GM21526 (cell line): ENCODE measurements at regions not wholly inside any gene's neighbourhood (a gene's known extent, or its start where the extent isn't known, plus 50 kb on each side); places are given as distances from the start of the nearest gene placed in this dataset.

Experiments
- ATAC-seq: cut with Tn5 transposase; IDR thresholded peaks from one replicate; pipeline ENCODE4 v1.9.1; 2021; ENCODE audit warnings: moderate library complexity; ENCODE audit not compliant: unreplicated experiment, low FRiP score

DNA sequence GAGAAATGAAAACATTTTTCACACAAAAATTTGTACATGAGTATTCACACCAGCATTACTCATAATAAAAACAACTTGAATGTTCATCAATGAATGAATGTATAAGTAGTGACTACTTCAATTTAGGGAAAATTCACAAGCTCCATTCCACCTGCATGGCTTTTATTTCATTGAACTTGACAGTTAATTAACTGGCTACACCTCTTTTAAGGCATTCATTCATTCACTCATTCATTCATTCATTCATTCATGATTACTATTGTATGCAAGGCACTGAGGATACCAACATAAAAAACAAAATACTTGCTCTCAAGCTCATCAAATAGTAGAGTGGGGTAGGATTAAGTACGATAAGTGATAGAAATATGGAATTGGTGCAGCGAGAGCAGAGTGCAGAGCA lies 198.3 kb upstream of the DLGAP1 start:
- ATAC-seq, result no peak

DNA sequence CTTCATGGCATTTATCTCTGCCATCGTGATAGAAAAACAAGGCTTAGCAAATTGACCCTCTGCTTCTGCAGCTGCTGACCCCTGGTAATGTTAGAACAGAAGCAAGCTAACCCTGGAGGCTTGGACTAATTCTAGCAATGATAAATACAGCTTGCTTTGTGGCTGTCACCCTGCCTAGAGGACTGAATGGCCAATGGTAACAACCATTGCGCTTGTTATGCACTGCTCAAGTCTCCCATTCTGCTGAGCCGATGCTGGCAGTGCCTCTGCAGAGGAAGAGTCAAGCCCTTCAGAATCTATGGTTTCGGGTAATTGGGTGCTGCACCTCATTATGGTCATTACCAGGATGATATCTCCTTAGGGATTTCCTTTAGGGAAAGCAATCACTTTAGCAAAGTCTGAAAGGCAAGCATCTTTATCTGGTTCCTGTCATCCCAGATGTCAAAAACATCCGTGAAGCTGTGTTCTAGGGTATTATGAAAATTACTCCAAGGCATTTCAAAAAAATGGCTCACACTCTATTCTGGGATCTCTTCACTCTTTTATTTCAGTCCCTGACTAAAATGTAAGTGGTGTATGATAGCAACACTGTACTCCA lies 186.8 kb upstream of the DLGAP1 start:
- no peak for ATAC-seq

DNA sequence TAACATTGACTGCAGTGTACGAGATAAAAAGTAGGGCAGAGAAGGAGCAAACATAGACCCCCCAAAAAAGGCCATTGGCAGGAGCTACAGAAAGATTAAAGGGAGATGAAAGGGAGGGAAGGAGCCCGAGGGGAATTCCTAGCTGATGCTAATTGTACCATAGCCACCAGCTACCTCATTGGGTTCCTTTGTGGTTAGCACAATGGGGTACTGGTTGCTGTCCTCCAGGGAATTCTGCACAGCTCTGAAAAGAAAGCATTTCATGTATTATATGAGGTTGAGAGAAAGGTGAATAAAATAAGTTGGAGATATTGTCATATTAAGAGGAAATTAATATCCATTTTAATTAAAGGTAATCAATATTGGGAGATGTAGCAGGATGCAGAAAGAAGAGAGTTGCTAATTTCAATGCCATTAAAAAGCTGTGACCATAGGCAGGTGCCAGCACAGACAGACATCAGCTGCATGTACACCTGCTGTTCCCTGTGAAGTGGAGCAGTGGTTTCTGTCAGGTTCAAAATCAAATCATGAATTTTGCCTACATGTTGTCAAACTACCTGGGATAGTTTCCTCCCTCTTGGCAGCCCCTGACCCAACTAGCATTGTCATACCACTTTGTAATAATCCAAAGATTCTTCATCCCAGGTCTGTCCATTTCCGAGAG lies 185.4 kb upstream of the DLGAP1 start:
- ATAC-seq, result no peak

DNA sequence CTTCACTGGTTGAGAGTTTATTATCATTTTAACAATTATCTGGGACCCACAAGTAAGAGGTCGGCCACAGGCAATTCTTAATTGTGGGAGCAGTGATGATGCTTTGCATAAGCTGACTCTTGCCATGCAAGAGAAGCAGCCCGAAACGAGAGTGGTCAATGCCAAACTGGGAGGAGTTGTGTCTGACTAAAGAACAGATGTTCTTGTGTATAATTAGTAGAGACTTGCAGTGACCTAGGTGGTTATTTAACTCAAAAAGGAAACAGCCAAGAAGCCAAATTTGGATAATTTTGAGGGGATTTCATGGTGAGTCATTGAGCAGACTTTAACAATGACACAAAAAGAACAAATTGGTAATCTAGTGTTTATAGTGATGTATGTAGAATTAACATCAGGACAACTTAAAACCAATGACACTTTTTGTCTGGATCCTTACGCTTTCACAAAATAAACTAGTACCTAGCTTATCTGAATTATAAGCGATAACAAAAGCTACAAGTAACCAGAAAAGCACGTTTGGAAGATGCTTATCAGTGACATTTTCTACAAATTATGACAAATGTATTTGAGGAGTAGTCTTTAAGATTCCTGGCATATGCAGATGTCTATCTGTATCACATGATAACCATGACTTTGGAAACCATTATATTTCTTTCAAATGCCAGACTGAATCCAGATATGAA lies 184.7 kb upstream of the DLGAP1 start:
- ATAC-seq, result peak; percentile 85

DNA sequence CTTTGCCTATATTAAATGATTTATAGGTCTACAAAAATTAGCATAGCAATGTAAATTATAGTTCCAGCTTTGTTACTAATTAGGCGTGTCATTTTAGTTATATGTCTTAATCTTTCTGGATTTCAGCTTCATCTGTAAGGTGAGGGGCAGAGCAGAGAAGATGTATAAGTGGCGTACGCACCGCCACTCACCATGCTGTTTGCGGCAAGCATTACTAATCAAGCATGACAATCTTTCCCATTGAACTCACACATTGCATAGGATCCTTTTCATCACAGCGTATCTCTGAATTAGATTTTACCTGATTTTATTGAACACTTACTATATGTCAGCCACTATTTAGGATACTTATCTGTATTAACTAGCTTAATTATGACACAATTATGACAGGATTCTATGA lies 183.6 kb upstream of the DLGAP1 start:
- no peak for ATAC-seq

DNA sequence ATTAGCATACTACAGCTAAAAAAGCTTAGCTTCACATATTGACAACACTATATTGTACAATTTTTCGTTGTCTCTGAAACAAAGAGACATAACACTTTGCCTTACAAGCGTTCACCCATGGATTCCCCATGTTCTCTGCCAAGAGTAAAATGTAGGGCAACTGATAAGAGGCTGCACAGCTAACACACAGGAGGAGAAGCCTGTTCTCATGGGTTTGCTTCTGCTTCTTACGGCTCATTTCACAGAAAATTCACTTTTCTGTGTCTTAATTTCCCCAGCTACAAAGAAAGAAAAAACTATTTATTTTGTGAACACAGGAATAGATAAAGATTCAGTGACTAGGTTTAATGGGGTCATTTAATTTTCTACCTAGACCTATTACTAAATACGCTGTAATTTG lies 182.8 kb upstream of the DLGAP1 start:
- ATAC-seq, result no peak

DNA sequence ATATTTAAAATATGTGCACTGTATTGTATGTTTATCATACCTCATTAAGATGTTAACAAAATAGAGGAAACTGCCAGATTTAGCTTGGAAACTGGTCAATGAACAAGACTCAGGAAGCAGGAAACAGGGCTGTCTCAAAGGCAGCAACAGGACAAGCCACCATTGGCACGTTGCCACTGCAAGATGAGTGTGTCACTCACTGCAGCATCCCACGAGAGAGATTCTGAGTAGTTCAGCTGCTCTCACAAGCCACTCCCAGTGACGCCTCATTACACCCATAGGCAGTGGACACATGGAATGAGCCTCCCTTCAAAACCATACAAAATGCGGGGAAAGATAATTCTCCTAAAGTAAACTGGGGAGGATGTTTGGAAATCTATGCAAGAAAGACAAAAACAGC lies 181.9 kb upstream of the DLGAP1 start:
- no peak for ATAC-seq

DNA sequence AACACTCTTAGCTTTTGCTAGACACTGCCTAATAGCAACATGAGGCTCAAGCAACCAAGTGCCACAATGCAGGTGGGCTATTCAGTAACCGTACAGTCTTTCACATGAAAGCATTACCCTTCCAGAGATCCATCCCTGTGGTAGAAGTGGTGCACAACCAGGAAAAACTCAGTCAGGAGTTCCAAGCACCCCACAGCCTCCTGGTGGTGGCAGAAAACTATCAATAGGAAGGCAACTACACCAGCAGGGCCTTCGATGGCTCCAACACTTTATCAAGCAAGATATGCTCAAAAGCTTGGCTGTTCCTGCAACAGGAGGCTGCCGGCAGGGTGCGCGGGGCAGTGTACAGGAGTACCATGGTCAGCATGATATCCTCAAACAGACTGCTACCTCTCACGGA lies 176.1 kb upstream of the DLGAP1 start:
- ATAC-seq, result no peak

DNA sequence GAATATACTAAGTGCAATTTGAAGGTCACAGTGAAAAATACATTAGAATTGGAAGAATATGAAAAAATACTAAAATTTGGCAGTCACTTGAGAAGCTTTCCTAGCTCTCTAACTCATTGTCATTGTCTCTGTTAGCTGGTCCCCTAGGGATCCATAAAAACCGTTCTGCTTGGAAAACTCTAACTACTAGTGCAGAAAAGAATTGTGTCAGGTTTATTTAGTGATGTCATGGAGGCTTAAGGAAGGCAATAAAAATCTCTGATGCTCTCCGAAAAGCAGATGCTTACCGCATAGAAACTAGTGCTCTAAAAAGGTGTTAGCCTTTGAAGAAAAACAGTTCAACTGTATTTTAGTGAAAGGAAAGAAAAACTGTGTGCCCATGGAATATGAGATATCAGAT lies 150.1 kb upstream of the DLGAP1 start:
- no peak for ATAC-seq

DNA sequence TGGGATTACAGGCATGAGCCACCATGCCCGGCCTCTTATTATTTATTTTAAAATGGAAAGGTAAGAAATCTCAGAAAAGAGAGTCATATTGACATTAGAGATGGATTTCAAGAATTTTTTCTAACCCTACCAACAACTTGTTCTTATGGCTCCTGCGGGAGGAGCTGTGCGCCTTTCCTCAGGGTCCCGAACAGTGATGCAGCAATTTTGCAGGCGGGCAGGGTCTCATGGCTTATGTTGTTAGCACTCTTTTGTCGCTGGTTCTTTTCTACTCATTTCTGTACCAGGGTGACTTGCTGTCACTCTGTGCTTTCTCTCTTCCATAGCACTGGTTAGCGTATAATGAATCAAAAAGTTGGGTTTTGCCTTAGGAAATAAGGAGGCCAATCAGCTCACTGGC lies 148.8 kb upstream of the DLGAP1 start:
- ATAC-seq, result no peak

DNA sequence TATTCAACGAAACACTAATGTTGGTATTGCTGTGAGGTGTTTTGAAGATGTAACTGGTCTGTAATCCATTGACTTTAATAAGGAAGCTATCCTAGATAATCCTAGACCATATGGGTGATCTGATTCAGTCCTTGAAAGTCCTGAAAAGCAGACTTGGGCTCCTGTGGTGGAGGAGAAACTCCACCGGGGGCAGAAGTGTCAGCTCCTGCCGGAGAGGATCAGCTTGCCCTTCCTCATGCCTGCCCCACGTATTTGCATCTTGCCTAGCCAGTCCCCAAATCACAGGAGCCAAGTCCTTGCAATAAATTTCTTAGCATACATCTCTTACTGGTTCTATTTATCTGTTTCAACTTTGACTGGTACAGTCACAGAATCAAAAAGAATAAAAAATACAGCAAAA lies 144.2 kb upstream of the DLGAP1 start:
- no peak for ATAC-seq

DNA sequence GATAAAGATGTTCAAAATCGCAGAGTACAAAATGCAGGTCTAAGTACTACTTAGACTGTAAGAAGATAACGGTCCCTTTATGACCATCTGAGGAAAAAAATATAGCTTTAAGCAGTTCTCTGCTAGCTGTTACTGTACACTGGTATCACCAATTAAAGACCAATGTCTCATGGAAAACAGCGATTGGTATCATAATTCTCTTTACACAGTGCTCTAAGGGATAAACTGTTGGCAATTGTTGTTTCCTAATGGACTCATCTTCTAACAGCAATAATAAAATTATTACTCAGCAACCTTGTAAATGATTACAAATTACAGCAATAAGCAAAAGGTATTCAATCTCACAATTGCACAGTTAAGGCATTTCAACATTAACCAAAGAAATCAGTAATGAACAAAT lies 142.2 kb upstream of the DLGAP1 start:
- no peak for ATAC-seq

DNA sequence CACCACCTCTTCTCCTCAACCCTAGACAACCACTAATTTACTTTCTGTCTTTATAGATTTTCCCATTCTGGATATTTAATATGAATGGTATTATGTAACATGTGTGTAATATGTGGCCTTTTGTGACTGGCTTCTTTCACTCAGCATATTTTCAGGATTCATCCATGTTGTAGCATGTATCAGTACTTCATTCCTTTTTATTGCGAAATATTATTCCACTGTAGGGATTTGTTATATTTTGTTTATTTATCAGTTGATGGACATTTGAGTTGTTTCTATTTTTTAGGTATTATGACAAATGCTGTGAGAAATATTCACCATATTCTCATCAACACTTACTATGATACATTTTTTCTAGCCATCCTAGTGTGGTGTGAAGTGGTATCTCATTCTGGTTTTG lies 138.8 kb upstream of the DLGAP1 start:
- ATAC-seq, result no peak

DNA sequence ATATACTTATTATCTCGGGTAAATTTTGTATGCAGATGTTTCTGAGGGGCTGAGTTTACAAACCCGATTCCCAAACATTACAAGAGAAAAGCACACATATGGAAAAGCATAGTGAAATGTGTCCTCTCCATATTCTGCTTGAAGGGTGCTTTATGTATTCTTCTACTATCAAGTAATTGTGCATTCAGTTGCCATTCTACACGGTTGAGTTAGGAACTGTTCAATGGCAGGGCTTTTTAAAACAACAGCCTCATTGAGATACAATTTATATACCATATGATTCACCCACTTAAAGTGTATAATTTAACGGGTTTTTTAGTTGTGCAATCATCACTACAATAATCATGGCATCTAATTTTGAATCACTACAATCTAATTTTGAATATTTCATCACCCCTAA lies 138.4 kb upstream of the DLGAP1 start:
- ATAC-seq, result no peak

DNA sequence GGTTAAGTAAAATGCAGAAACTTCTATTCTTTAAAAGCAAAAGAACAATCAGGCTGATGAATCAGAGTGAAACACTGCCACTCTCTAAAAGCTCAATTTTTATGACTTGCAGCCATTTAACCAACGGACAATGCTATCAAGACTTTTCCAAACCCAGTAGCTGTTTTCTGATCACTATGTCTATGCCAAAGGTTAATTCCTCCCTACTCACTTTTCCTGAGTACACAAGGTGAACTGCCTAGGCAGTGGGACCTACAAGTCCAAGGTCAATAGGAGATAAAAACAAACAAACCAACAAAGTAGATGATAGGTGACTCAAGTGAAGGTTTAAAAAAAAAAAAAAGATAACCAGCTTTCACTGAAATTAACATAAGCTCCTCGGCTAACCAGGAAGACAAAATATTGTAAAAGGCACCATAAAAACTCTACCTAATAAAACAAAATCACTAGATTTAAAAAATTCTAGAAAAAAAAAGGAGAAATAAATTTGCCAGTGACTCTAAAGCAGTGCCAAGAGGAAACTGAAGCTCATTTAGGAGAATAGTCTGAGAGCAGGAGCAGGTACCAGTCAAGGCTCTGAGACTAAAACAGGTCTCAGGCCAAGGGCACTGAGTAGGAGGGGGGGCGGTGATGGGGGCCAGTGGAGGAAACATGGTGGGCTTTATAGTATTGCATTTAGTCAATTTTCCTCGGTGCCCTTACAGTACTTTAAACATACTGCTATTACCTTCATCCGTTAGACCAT lies 134.1 kb upstream of the DLGAP1 start:
- no peak for ATAC-seq

DNA sequence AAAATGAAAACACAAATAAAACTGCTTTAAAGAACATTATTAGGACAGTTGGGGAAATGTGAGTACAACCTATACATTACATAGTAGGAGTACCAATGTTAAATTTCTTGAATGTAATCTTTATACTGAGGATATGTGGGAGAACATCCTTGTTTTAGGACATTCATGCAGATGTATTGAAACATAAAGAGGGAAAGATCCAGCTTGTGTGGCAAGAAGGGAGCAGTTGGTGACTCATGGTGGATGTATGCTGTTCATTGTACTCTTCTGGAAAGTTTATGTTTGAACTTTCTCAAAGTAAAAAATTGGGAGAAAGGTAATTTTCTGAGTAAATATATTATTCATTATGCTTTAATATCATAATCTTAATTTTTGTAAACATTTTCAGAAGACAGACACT lies 132.1 kb upstream of the DLGAP1 start:
- no peak for ATAC-seq

DNA sequence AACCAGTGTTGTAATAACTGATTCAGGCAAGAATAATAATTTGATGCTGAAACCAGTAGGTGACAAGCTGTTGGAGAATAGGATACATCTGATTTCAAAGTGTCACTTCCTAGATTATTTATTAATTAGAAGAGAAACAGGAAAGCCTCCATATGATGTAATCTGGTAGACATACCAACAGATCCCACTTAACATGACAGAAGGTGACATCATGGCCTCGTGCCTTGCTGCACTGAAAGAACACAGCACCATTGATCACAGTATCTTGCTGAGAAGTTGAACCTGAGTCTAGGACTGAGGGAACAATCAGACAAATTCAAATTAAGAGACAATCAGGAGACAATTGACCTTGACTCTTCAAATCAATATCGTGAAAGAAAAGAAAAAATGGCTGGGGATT lies 131.6 kb upstream of the DLGAP1 start:
- ATAC-seq, result no peak

DNA sequence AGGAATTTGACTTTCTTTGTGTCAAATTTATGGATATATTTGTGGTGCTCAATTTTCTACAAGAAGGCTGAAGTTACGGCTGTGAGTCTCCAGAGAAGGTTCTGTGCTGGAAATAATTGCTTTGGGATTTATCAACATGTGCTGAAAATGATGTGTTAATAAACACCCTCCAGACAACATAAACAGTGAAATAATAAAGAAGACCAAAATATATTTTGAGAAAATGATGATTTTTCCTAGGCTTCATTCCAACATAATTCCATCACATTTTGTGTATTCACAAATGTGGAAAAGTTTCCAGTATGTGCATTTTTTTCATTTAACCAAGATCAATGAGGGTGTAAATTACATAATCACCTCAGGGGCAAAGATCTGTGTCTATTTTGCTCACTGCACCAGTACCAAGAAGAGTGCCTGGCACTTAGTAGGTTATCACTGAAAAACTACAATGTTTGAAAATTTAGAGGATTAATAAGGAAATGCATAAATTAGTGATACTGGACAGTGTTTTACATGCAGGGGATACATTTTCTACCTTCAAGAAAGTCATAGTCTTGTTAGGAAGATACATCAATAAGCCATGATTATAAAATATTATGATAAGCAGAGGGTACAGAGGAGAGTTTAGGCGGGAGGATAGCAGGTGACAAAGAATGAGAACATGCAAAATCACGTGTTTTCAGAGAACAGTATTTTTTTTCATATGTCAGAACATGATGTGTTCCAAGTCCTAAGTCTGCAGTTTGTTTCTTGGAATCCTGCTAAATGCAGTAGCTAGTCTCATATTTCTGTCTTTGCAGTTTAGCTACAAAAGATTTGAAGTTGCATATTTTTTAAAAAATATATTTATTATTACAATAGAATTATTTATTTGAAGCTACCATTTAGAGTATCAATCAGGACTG lies 127.6 kb upstream of the DLGAP1 start:
- ATAC-seq, result no peak

DNA sequence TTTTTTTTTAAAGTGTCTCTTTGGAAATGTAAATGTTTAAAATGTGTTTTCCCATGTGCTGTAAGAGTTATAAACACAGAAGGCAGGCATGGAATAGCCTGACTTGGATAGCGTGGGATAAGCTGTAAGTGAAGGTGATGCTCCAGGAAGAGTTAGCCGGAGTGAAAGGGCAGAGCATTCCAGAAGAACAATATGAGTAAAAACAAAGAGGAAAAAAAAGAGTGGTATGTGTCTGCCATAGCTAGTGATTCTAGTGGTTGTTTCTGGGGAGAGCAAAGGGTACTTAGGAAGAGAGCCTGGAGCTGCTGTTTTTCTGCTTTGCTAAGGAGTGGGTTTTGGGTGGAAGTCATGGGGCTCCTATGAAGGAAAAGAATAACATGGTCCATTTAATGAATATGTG lies 126.9 kb upstream of the DLGAP1 start:
- no peak for ATAC-seq

DNA sequence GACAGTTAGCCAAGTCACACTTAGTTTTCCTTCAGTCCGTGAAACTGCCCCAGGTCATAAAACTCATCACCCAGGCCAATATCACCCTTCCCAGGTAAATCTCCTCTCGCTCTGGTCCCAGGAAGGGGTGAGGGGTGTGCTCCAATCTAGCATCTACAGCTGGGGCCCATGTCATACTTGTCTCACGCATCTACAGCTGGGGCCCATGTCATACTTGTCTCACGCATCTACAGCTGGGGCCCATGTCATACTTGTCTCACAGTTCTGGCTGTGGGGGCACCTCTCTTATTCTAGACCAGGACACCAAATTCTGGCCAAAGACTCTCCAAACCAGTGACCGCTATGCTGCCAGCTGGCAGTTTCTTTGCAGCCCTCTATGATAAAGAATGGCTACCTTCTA lies 123.3 kb upstream of the DLGAP1 start:
- no peak for ATAC-seq

DNA sequence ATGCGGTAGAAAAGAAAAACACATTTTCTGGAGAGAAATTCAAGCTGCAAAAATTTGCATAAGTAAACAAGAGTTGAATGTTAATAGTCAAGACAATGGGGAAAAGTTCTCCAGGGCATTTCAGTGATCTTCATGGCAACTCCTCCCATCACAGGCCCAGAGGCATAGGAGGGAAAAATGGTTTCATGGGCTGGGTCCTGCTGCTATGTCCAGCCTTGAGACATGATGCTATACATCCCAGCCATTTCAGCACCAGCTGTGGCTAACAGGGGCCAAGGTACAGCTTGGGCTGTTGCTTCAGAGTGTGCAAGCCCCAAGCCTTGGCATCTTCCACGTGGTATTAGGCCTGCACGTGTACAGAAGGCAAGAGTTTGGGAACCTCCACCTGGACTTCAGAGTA lies 118.6 kb upstream of the DLGAP1 start:
- no peak for ATAC-seq
